ENCODE measurements at regions not wholly inside any gene's neighbourhood (a gene's known extent, or its start where the extent isn't known, plus 50 kb on each side); places are given as distances from the start of the nearest gene placed in this dataset.

DNA sequence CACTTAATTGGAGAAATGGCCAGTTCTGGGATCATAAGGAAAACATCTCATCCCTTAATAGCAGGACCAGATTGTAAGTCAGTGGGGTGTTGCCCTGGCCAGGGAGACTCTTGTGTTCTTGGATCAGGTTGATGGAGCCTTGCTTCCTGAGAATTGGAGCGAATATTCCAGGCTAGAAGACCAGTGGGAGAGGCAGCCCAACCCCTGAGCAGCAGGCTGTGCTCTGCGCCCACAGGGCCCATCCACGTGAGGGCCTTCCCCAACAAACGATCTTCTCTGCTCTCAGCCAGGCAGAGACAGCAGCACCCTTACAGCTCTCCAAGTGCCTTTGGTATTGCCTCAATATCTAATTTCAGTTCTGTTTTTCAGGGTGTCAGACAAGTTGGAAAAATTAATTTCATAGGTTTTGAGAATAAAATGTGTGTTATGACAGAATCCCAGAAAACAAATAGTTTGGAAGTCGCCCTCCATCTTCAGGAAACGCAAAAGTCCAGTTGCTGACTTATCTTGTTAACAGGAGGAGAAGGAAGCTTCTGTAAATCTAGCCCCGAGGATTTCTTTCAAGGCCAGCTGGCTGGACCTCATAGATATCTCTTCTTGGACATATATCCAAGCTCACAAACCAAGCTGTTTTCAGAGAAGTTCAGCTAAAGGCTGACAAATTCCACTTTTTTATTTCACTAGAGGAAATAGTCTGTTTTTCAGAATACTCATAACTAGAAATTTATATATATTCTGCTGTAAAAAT, 105.5 kb downstream of the COPS8 start:
- 90% methylated on average over 5 of the region's 7 CpGs for WGBS (ENCODE audit: low lambda C conversion rate)
- TF ChIP-seq TEAD4 (IDR thresholded peaks at IDR 0.05; ENCODE audit: borderline replicate concordance, insufficient read depth) = no peak
- TF ChIP-seq NRF1 (IDR thresholded peaks at IDR 0.05; ENCODE audit: low read depth, low read length) = no peak
- TF ChIP-seq, protein P1, sequence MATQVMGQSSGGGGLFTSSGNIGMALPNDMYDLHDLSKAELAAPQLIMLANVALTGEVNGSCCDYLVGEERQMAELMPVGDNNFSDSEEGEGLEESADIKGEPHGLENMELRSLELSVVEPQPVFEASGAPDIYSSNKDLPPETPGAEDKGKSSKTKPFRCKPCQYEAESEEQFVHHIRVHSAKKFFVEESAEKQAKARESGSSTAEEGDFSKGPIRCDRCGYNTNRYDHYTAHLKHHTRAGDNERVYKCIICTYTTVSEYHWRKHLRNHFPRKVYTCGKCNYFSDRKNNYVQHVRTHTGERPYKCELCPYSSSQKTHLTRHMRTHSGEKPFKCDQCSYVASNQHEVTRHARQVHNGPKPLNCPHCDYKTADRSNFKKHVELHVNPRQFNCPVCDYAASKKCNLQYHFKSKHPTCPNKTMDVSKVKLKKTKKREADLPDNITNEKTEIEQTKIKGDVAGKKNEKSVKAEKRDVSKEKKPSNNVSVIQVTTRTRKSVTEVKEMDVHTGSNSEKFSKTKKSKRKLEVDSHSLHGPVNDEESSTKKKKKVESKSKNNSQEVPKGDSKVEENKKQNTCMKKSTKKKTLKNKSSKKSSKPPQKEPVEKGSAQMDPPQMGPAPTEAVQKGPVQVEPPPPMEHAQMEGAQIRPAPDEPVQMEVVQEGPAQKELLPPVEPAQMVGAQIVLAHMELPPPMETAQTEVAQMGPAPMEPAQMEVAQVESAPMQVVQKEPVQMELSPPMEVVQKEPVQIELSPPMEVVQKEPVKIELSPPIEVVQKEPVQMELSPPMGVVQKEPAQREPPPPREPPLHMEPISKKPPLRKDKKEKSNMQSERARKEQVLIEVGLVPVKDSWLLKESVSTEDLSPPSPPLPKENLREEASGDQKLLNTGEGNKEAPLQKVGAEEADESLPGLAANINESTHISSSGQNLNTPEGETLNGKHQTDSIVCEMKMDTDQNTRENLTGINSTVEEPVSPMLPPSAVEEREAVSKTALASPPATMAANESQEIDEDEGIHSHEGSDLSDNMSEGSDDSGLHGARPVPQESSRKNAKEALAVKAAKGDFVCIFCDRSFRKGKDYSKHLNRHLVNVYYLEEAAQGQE (IDR thresholded peaks at IDR 0.05; ENCODE audit: low read depth, low read length) = no peak
- no peak for TF ChIP-seq USF2 (IDR thresholded peaks at IDR 0.05; ENCODE audit: borderline replicate concordance, low read depth, low read length)
- no peak for TF ChIP-seq SIN3A (IDR thresholded peaks at IDR 0.05; ENCODE audit: borderline replicate concordance, low read depth, low read length)
- TF ChIP-seq USF1 (IDR thresholded peaks at IDR 0.05; ENCODE audit: borderline replicate concordance, low read depth) = no peak
- no peak for TF ChIP-seq SMC3 (IDR thresholded peaks at IDR 0.05; ENCODE audit: low read depth, low read length)
- TF ChIP-seq, protein P2, sequence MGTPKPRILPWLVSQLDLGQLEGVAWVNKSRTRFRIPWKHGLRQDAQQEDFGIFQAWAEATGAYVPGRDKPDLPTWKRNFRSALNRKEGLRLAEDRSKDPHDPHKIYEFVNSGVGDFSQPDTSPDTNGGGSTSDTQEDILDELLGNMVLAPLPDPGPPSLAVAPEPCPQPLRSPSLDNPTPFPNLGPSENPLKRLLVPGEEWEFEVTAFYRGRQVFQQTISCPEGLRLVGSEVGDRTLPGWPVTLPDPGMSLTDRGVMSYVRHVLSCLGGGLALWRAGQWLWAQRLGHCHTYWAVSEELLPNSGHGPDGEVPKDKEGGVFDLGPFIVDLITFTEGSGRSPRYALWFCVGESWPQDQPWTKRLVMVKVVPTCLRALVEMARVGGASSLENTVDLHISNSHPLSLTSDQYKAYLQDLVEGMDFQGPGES (IDR thresholded peaks at IDR 0.05; ENCODE audit: low read depth, low read length) = no peak
- TF ChIP-seq EP300 (IDR thresholded peaks at IDR 0.05; ENCODE audit: borderline replicate concordance in 1 of 2, low read depth in 1 of 2, low read length in 1 of 2) = no peak
- no peak for TF ChIP-seq RXRA (IDR thresholded peaks at IDR 0.05; ENCODE audit: borderline replicate concordance, low read depth)
- no peak for TF ChIP-seq GABPA (IDR thresholded peaks at IDR 0.05; ENCODE audit: low read depth)
- TF ChIP-seq, protein P3, sequence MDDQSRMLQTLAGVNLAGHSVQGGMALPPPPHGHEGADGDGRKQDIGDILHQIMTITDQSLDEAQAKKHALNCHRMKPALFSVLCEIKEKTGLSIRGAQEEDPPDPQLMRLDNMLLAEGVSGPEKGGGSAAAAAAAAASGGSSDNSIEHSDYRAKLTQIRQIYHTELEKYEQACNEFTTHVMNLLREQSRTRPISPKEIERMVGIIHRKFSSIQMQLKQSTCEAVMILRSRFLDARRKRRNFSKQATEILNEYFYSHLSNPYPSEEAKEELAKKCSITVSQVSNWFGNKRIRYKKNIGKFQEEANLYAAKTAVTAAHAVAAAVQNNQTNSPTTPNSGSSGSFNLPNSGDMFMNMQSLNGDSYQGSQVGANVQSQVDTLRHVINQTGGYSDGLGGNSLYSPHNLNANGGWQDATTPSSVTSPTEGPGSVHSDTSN (IDR thresholded peaks at IDR 0.05) = no peak
- TF ChIP-seq, protein P4, sequence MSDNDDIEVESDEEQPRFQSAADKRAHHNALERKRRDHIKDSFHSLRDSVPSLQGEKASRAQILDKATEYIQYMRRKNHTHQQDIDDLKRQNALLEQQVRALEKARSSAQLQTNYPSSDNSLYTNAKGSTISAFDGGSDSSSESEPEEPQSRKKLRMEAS (IDR thresholded peaks at IDR 0.05; ENCODE audit: low read depth) = no peak
- TF ChIP-seq MEF2A (IDR thresholded peaks at IDR 0.05; ENCODE audit: borderline replicate concordance, low read depth) = no peak
- no peak for TF ChIP-seq RFX5 (IDR thresholded peaks at IDR 0.05; ENCODE audit: low read length)
- no peak for TF ChIP-seq GATA2 (CRISPR knock-in tag; IDR thresholded peaks at IDR 0.05)
- TF ChIP-seq JUND (IDR thresholded peaks at IDR 0.05) = no peak
- CTCF ChIA-PET = interaction anchor here (0.6 to 3.1 kb wide), 4 partner anchors 11 to 322 kb away, joined by 3 to 9 read pairs (median 3); no protein-coding TSS in a partner anchor
- no peaks in the 10 kb centered on the region for H3K27me3 ChIP-seq (ENCODE audit: insufficient read depth)
- POLR2A ChIA-PET = no interaction called here
- no peak overlapping the region for H3K4me3 ChIP-seq (ENCODE audit: low read depth in 2 of 2, low read length in 1 of 2)
- H3K4me1 ChIP-seq (ENCODE audit: control insufficient read depth in 1 of 2, insufficient read depth in 2 of 2, low read depth in 1 of 2, low read length in 1 of 2) = peaks cover 0 to 8% of the 10 kb centered on the region in 2 experiments; a peak in 1 of 4 replicates
- H3K9me3 ChIP-seq = no peaks in the 10 kb centered on the region
- H3K27ac ChIP-seq (ENCODE audit: low read depth in 2 of 2, low read length in 1 of 2) = no peak overlapping the region
- no peaks in the 10 kb centered on the region for H4K20me1 ChIP-seq (ENCODE audit: insufficient read depth)
- H3K36me3 ChIP-seq (replicated peaks in 1 of 2; ENCODE audit: control insufficient read depth in 1 of 2, insufficient read depth in 2 of 2, low read length in 1 of 2) = no peaks in the 10 kb centered on the region
- no peaks in the 10 kb centered on the region for H3K9me2 ChIP-seq
- peaks cover 3% of the 10 kb centered on the region for H3F3A ChIP-seq (replicated peaks; ENCODE audit: insufficient read depth)
- H3K79me2 ChIP-seq (ENCODE audit: insufficient read depth) = no peaks in the 10 kb centered on the region
- no peak overlapping the region for H3K4me2 ChIP-seq
- no peak for DNase-seq
- no peak overlapping the region for H2AFZ ChIP-seq (ENCODE audit: low read depth)
- H3K9ac ChIP-seq = no peak overlapping the region
